ENCODE measurements at regions not wholly inside any gene's neighbourhood (a gene's known extent, or its start where the extent isn't known, plus 50 kb on each side); places are given as distances from the start of the nearest gene placed in this dataset.

- TF ChIP-seq, protein P1, sequence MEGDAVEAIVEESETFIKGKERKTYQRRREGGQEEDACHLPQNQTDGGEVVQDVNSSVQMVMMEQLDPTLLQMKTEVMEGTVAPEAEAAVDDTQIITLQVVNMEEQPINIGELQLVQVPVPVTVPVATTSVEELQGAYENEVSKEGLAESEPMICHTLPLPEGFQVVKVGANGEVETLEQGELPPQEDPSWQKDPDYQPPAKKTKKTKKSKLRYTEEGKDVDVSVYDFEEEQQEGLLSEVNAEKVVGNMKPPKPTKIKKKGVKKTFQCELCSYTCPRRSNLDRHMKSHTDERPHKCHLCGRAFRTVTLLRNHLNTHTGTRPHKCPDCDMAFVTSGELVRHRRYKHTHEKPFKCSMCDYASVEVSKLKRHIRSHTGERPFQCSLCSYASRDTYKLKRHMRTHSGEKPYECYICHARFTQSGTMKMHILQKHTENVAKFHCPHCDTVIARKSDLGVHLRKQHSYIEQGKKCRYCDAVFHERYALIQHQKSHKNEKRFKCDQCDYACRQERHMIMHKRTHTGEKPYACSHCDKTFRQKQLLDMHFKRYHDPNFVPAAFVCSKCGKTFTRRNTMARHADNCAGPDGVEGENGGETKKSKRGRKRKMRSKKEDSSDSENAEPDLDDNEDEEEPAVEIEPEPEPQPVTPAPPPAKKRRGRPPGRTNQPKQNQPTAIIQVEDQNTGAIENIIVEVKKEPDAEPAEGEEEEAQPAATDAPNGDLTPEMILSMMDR (IDR thresholded peaks at IDR 0.05 in 4 of 5, conservative IDR thresholded peaks at IDR 0.05 in 1 of 5): peak; percentile 64 to 84 (median 79)
- TF ChIP-seq POLR2A (IDR thresholded peaks at IDR 0.05): no peak
Measured at GRCh38 chr7:67371429-67372305, 375.0 kb downstream of the TYW1 start.

All from gastrocnemius medialis (tissue), 4 donors.